Common myeloid progenitor, CD34-positive (primary cell): ENCODE measurements at regions not wholly inside any gene's neighbourhood (a gene's known extent, or its start where the extent isn't known, plus 50 kb on each side); places are given as distances from the start of the nearest gene placed in this dataset.

ENCODE experiments used
- CTCF ChIA-PET: fragments of 350-600 bp; sonication (Branson Sonifier 250); formaldehyde crosslinking; loops from one replicate; lab custom pipeline; 2021; ENCODE audit warnings: antibody characterized with exemption; lab: Charles Lee
- POLR2A ChIA-PET: fragments of 350-600 bp; sonication (Branson Sonifier 250); formaldehyde crosslinking; loops from one replicate; lab custom pipeline; 2021; ENCODE audit warnings: antibody characterized with exemption; lab: Charles Lee
- DNase-seq, 3 donors: peaks; one replicate each; pipeline versions ENCODE4 v3.0.0 to v3.0.0-alpha.2; 2013
- H3K27ac ChIP-seq, 2 experiments: 1 replicate in 1 of 2; 2 replicates in 1 of 2; pipeline ENCODE4 v1.7.0; 2013; ENCODE audit warnings: inconsistent platforms in 2 of 2, low read length in 2 of 2, mild to moderate bottlenecking in 2 of 2, low read depth in 1 of 2, moderate library complexity in 1 of 2; ENCODE audit not compliant: severe bottlenecking in 2 of 2, insufficient read depth in 1 of 2, poor library complexity in 1 of 2
- H3K27me3 ChIP-seq, 5 experiments: replicated peaks in 2 of 5; 1 replicate in 3 of 5; 2 replicates in 2 of 5; pipeline versions ENCODE4 v1.6.1 to v1.7.0; 2013; ENCODE audit warnings: low read length in 4 of 5, mild to moderate bottlenecking in 2 of 5, moderate library complexity in 2 of 5, inconsistent platforms in 1 of 5; ENCODE audit not compliant: insufficient read depth in 5 of 5, control insufficient read depth in 4 of 5
- H3K36me3 ChIP-seq, 4 experiments: 1 replicate in 2 of 4; 2 replicates in 2 of 4; pipeline versions ENCODE4 v1.6.1 to v1.7.0; 2013; ENCODE audit warnings: low read length in 3 of 4, control low read depth in 1 of 4, mild to moderate bottlenecking in 1 of 4; ENCODE audit not compliant: control insufficient read depth in 4 of 4, insufficient read depth in 4 of 4
- H3K4me1 ChIP-seq, 4 experiments: 1 replicate in 3 of 4; 2 replicates in 1 of 4; pipeline versions ENCODE4 v1.6.1 to v1.7.1; 2013; ENCODE audit warnings: low read length in 3 of 4, mild to moderate bottlenecking in 3 of 4, control low read depth in 1 of 4, inconsistent platforms in 1 of 4, moderate library complexity in 1 of 4; ENCODE audit not compliant: control insufficient read depth in 4 of 4, insufficient read depth in 4 of 4; ENCODE audit errors: control extremely low read depth in 1 of 4
- H3K4me3 ChIP-seq, 7 experiments: 1 replicate in 4 of 7; 2 replicates in 3 of 7; pipeline versions ENCODE4 v1.5.1 to v1.7.0; 2013; ENCODE audit warnings: mild to moderate bottlenecking in 7 of 7, low read length in 6 of 7, moderate library complexity in 6 of 7, inconsistent platforms in 2 of 7, low read depth in 2 of 7, control low read depth in 1 of 7; ENCODE audit not compliant: insufficient read depth in 4 of 7, control insufficient read depth in 1 of 7; ENCODE audit errors: extremely low read depth in 1 of 7
- H3K9me3 ChIP-seq, 5 experiments: 1 replicate in 4 of 5; 2 replicates in 1 of 5; pipeline versions ENCODE4 v1.6.1 to v1.7.1; 2013; ENCODE audit warnings: low read length in 4 of 5, mild to moderate bottlenecking in 2 of 5, inconsistent platforms in 1 of 5, low read depth in 1 of 5, moderate library complexity in 1 of 5; ENCODE audit not compliant: control insufficient read depth in 4 of 5, insufficient read depth in 2 of 5; ENCODE audit errors: control extremely low read depth in 1 of 5
- WGBS: methylation state at CpG from one replicate; pipeline ENCODE4 v1.1.5; 2013; ENCODE audit not compliant: insufficient coverage; 5-methylcytosine and 5-hydroxymethylcytosine counted together

DNA sequence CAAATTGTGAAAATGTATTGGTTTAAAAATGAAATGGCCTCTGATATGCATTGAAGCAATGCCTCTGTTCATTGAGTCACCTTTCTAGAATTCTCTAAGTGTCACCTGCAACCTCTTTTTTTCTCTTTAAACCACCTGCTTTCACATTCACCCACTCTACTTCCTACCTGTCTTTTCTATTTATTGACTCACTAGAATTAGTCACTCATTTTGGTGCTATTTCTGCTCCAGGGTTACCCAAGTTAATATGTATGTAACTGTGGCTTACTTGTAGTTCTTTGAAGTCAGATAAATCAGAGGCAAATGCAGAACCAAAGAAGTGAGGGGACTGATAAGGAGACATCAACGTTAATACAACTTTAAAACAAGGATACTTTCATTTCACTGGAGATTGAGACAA is 674.7 kb downstream of the CCSER2 start:
- Histone ChIP-seq H3K27me3 (no peaks in the 10 kb centered on the region), H3K4me1 (no peaks in the 10 kb centered on the region), H3K36me3 (no peaks in the 10 kb centered on the region), H3K9me3 (no peaks in the 10 kb centered on the region), H3K27ac (no peak overlapping the region), H3K4me3 (no peak overlapping the region)
- POLR2A ChIA-PET, result no interaction called here
- DNase-seq, result no peak
- CTCF ChIA-PET, result no interaction called here
- no CpG with 5 or more reads among the region's 1 CpG for WGBS

GRCh38 chr10:85008488-85009184 is 680.2 kb downstream of the CCSER2 start:
- no peaks in the 10 kb centered on the region for H3K9me3 ChIP-seq
- H3K27me3 ChIP-seq, result no peaks in the 10 kb centered on the region
- CTCF ChIA-PET, result no interaction called here
- DNase-seq, result no peak
- 89% methylated on average over 3 of the region's 6 CpGs for WGBS
- no peaks in the 10 kb centered on the region for H3K36me3 ChIP-seq
- H3K27ac ChIP-seq, result no peak overlapping the region
- H3K4me3 ChIP-seq, result no peak overlapping the region
- H3K4me1 ChIP-seq, result no peaks in the 10 kb centered on the region
- POLR2A ChIA-PET, result no interaction called here

- no peaks in the 10 kb centered on the region for H3K9me3 ChIP-seq
- no peaks in the 10 kb centered on the region for H3K27me3 ChIP-seq
- ChIA-PET CTCF (interaction anchor here (0.6 kb wide), 1 partner anchor 102 kb away, joined by 5 read pairs; no protein-coding TSS in a partner anchor), POLR2A (no interaction called here)
- no peaks in the 10 kb centered on the region for H3K4me1 ChIP-seq
- no peak overlapping the region for H3K4me3 ChIP-seq
- no peak for DNase-seq
- no peak overlapping the region for H3K27ac ChIP-seq
- WGBS, result 100% methylated on average over 1 of the region's 2 CpGs
- H3K36me3 ChIP-seq, result no peaks in the 10 kb centered on the region
Measured at GRCh38 chr10:85012305-85012704, 683.9 kb downstream of the CCSER2 start.

DNA sequence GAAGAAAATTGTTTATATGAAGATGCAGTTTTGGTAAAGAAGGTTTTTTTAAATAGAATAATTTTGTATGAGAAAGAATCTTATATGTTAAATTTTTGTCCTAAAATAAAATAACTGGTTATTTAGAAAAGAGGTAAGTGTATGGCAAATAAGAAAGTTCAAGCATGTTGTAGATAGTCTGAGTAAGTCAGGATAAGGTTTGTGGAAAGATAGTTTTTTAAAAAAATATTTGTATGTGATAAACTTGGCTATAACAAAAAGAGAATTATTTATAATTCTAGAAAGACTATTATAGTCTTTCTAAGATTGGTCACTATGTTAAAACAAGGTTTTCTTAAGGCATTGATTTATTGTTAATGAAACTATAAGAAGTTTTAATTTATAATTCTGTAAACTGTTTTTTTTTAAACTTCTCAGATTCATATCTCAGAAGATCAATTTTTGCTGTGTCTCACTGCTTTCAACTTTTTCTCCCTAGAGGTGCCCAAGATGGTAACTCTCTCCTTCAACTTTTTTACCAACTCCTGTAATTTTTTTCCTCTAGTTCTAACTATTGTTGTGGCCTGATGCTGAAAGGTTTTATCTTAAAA is 698.6 kb downstream of the CCSER2 start:
- ChIA-PET POLR2A (no interaction called here), CTCF (no interaction called here)
- no peaks in the 10 kb centered on the region for H3K27me3 ChIP-seq
- H3K36me3 ChIP-seq, result no peaks in the 10 kb centered on the region
- H3K27ac ChIP-seq, result no peak overlapping the region
- H3K9me3 ChIP-seq, result peaks cover 0 to 4% (median 0%) of the 10 kb centered on the region in 5 experiments
- DNase-seq, result no peak
- no peaks in the 10 kb centered on the region for H3K4me1 ChIP-seq
- H3K4me3 ChIP-seq, result no peak overlapping the region

GRCh38 chr10:85032981-85033380 is 704.6 kb downstream of the CCSER2 start:
- ChIA-PET CTCF (no interaction called here), POLR2A (no interaction called here)
- H3K27ac ChIP-seq, result no peak overlapping the region
- WGBS, result 91% methylated on average over 1 of the region's 1 CpG
- no peaks in the 10 kb centered on the region for H3K4me1 ChIP-seq
- H3K36me3 ChIP-seq, result no peaks in the 10 kb centered on the region
- H3K27me3 ChIP-seq, result no peaks in the 10 kb centered on the region
- H3K9me3 ChIP-seq, result no peaks in the 10 kb centered on the region
- DNase-seq, result no peak
- no peak overlapping the region for H3K4me3 ChIP-seq

DNA sequence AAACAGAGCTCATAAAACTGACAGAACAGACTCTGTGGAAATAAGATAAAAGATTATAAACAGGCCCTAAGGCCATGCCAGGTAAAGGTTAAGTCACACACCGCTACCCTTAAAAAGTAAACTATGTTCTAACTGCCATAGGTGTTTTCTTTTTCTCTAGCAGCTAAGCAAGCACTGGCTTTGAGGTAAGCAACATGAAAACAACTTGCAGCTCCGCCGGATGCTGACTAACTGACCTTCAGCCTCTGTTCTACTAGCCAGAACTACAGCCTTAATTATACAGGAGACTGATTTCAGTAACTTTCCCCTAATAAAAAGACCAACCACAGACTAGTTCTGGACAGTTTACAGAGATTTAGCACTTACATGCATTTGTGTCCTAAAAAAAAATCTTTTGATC is 708.3 kb downstream of the CCSER2 start:
- 96% methylated on average over 3 of the region's 3 CpGs for WGBS
- Histone ChIP-seq H3K4me3 (no peak overlapping the region), H3K4me1 (no peaks in the 10 kb centered on the region), H3K27ac (no peak overlapping the region), H3K9me3 (peaks cover 0 to 8% (median 0%) of the 10 kb centered on the region in 5 experiments), H3K27me3 (no peaks in the 10 kb centered on the region), H3K36me3 (no peaks in the 10 kb centered on the region)
- POLR2A ChIA-PET, result no interaction called here
- DNase-seq, result no peak
- CTCF ChIA-PET, result no interaction called here

- H3K36me3 ChIP-seq, result no peaks in the 10 kb centered on the region
- ChIA-PET CTCF (no interaction called here), POLR2A (no interaction called here)
- H3K4me3 ChIP-seq, result no peak overlapping the region
- WGBS, result no CpG with 5 or more reads among the region's 1 CpG
- peaks cover 0 to 8% (median 0%) of the 10 kb centered on the region in 5 experiments for H3K9me3 ChIP-seq
- no peak for DNase-seq
- no peaks in the 10 kb centered on the region for H3K27me3 ChIP-seq
- no peak overlapping the region for H3K27ac ChIP-seq
- no peaks in the 10 kb centered on the region for H3K4me1 ChIP-seq
Measured at GRCh38 chr10:85039311-85039710, 710.9 kb downstream of the CCSER2 start.
